ENCODE measurements at regions not wholly inside any gene's neighbourhood (a gene's known extent, or its start where the extent isn't known, plus 50 kb on each side); places are given as distances from the start of the nearest gene placed in this dataset.

DNA sequence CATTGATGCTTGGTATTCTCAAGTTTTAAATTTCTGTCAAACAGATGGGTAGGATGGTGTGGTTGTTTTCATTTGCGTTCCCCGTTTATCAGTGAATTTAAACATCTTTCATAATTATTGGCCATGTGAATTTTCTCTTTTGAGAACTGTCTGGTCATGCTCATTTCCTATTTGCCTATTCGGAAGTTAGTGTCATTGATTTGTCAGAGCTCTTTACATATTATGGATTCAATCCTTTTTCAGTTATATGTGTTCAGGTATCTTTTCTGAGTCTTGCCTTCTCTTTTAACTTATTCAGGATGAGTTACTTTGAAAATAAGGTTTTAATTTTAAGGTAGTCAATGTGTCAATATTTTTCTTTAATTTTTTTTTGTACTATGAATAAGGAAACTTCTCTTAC is 315.7 kb downstream of the MN1 start:
- TF ChIP-seq, protein P1, sequence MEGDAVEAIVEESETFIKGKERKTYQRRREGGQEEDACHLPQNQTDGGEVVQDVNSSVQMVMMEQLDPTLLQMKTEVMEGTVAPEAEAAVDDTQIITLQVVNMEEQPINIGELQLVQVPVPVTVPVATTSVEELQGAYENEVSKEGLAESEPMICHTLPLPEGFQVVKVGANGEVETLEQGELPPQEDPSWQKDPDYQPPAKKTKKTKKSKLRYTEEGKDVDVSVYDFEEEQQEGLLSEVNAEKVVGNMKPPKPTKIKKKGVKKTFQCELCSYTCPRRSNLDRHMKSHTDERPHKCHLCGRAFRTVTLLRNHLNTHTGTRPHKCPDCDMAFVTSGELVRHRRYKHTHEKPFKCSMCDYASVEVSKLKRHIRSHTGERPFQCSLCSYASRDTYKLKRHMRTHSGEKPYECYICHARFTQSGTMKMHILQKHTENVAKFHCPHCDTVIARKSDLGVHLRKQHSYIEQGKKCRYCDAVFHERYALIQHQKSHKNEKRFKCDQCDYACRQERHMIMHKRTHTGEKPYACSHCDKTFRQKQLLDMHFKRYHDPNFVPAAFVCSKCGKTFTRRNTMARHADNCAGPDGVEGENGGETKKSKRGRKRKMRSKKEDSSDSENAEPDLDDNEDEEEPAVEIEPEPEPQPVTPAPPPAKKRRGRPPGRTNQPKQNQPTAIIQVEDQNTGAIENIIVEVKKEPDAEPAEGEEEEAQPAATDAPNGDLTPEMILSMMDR (IDR thresholded peaks at IDR 0.05) = no peak
- no peak for TF ChIP-seq POLR2AphosphoS5 (IDR thresholded peaks at IDR 0.05)

All from prostate gland (tissue), 2 donors.